KOPT-K1 (cell line): ENCODE measurements at regions not wholly inside any gene's neighbourhood (a gene's known extent, or its start where the extent isn't known, plus 50 kb on each side); places are given as distances from the start of the nearest gene placed in this dataset.

Experiments used
- H3K27ac ChIP-seq: fragments of 200-600 bp; sonication (generic); 2 replicates; pipeline ENCODE4 v1.5.1; 2016; ENCODE audit warnings: antibody characterized with exemption, mild to moderate bottlenecking, low read depth, low read length; ENCODE audit not compliant: poor library complexity, severe bottlenecking
- H3K36me3 ChIP-seq: fragments of 200-600 bp; sonication (generic); 2 replicates; pipeline ENCODE4 v1.5.1; 2017; ENCODE audit warnings: antibody characterized with exemption, mild to moderate bottlenecking, low read length, moderate library complexity; ENCODE audit not compliant: insufficient read depth
- H3K9me3 ChIP-seq: fragments of 200-600 bp; sonication (generic); 2 replicates; pipeline ENCODE4 v1.5.1; 2017; ENCODE audit warnings: antibody characterized with exemption, low read length, mild to moderate bottlenecking; ENCODE audit not compliant: insufficient read depth, poor library complexity, severe bottlenecking

GRCh38 chr6:122323361-122323760 lies 76.1 kb upstream of the HSF2 start:
- Histone ChIP-seq H3K9me3 (no peaks in the 10 kb centered on the region), H3K36me3 (no peaks in the 10 kb centered on the region), H3K27ac (peak overlapping the region; percentile 49)

DNA sequence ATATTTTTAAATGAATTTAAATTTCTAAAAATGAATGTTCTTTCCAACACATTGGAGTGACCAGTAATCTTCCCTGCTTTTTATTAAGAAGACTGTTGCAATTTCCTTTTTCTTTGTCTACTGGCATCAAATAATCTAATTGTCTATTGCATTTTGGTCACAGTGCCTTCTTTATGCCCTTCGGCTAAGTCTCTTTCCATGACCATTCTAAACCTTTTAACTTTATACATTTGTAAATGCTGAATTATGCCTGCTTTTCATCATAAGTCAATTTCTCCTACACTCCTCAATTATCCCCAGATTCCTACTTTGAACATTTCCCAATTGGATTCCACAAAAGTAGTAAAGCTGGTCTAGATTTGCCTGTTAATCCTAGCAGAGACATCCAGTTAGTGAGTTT lies 69.1 kb upstream of the HSF2 start:
- Histone ChIP-seq H3K36me3 (no peaks in the 10 kb centered on the region), H3K27ac (no peak overlapping the region), H3K9me3 (no peaks in the 10 kb centered on the region)

- H3K9me3 ChIP-seq = no peaks in the 10 kb centered on the region
- H3K36me3 ChIP-seq = no peaks in the 10 kb centered on the region
- H3K27ac ChIP-seq = no peak overlapping the region
These were observed 61.8 kb upstream of the HSF2 start for GRCh38 chr6:122337645-122338044.

DNA sequence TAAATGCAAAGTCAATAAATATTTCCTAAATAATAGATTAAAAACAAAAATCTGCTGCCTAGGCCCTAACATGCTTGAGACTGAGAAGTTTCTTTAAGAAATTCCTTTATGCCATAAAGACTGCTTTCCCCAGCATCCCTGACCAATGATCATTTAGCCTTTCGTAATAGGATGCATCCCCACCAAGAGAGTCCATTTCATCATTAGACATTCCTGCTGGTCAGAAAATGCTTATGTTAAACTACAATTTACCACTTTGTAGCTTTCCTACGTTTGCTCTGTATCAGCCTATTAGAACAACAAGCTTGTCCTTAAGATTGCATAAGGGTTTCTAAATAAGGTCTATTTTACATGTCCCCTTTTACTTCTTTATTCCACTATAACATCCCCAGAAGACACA lies 59.8 kb upstream of the HSF2 start:
- Histone ChIP-seq H3K36me3 (no peaks in the 10 kb centered on the region), H3K27ac (no peak overlapping the region), H3K9me3 (no peaks in the 10 kb centered on the region)

DNA sequence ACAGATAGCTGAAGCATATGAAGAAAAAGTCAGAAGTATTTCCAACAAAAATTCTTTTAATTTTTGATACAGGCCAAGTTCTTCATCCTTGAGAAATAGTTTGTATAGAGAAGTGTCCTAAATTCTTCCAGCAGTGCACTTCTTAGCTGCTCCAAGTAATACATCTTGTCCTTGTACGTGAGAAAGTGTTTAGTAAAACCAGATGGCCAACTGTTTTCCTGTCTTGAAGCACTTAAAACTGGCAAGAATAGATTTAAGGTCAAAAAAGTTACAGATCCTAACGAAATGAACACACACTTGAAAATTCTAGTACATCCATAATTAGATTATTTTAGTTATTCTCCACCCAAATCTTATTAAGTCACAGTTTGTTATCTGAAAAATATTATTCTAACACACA lies 52.2 kb upstream of the HSF2 start:
- H3K9me3 ChIP-seq = no peaks in the 10 kb centered on the region
- H3K36me3 ChIP-seq = no peaks in the 10 kb centered on the region
- H3K27ac ChIP-seq = no peak overlapping the region

DNA sequence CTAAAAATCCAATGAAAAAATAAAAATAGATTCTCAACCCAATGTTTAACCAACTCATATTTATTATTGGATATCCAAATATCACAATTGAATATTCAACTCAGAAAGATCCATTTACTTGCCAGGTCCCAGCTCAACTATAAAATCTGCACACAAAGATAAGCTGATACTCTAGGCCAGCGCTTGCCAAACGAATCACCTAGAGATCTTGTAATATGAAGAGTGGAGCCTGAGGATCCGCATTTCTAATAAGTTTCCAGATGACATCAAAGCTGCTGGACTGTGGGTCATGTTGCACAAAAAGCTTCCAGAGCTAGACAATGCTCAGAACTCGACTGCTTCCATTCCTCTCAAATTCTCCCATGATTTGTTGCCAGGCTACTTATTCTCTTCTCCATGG lies 51.7 kb upstream of the HSF2 start:
- H3K9me3 ChIP-seq = no peaks in the 10 kb centered on the region
- no peaks in the 10 kb centered on the region for H3K36me3 ChIP-seq
- H3K27ac ChIP-seq = no peak overlapping the region
